H1 (cell line): ENCODE measurements at regions not wholly inside any gene's neighbourhood (a gene's known extent, or its start where the extent isn't known, plus 50 kb on each side); places are given as distances from the start of the nearest gene placed in this dataset.

Source experiments
- CTCF ChIA-PET: fragments of 300-600 bp; sonication (Branson Sonifier 250); formaldehyde crosslinking; loops from one replicate; lab custom pipeline; 2021; ENCODE audit not compliant: partially characterized antibody; lab: Charles Lee
- POLR2A ChIA-PET: fragments of 300-600 bp; sonication (Branson Sonifier 250); formaldehyde crosslinking; loops from one replicate; lab custom pipeline; 2021; ENCODE audit warnings: inconsistent platforms; ENCODE audit not compliant: partially characterized antibody; lab: Charles Lee
- DNase-seq, 2 experiments: peaks; one replicate each; pipeline versions ENCODE4 v3.0.0 to v3.0.0-alpha.2; 2010 to 2022; ENCODE audit warnings: low spot score in 2 of 2, low read depth in 1 of 2, mixed read lengths in 1 of 2
- FAIRE-seq: peaks from 2 replicates; lab custom pipeline; 2011; peaks lifted over from hg19 to GRCh38; lab: Jason Lieb, UNC
- H2AFZ ChIP-seq: 2 replicates; pipeline ENCODE4 v1.8.1; 2012; ENCODE audit warnings: low read length, inconsistent platforms
- H2AK5ac ChIP-seq: 2 replicates; pipeline ENCODE4 v1.6.1; 2013; ENCODE audit warnings: low read depth, low read length
- H2BK120ac ChIP-seq: replicated peaks from 2 replicates; pipeline ENCODE3; 2013; ENCODE audit warnings: low read depth, low read length, inconsistent platforms
- H2BK12ac ChIP-seq: 2 replicates; pipeline ENCODE4 v1.6.1; 2013; ENCODE audit warnings: low read depth, low read length
- H2BK15ac ChIP-seq: 2 replicates; pipeline ENCODE4 v1.6.1; 2013; ENCODE audit warnings: low read length
- H2BK20ac ChIP-seq: 2 replicates; pipeline ENCODE4 v1.6.1; 2013; ENCODE audit warnings: low read length
- H2BK5ac ChIP-seq: 2 replicates; pipeline ENCODE4 v1.6.1; 2013; ENCODE audit warnings: low read depth, low read length
- H3K14ac ChIP-seq: 2 replicates; pipeline ENCODE4 v1.6.1; 2013; ENCODE audit warnings: inconsistent platforms; ENCODE audit not compliant: insufficient read length
- H3K18ac ChIP-seq: 2 replicates; pipeline ENCODE4 v1.6.1; 2013; ENCODE audit warnings: low read length; ENCODE audit errors: extremely low read depth
- H3K23ac ChIP-seq: 2 replicates; pipeline ENCODE4 v1.6.1; 2013; ENCODE audit warnings: inconsistent platforms; ENCODE audit not compliant: insufficient read length
- H3K23me2 ChIP-seq: 2 replicates; pipeline ENCODE4 v1.6.1; 2013; ENCODE audit warnings: low read depth, low read length
- H3K27ac ChIP-seq: 2 replicates; pipeline ENCODE4 v1.6.1; 2011; ENCODE audit warnings: low read depth, low read length, inconsistent platforms
- H3K27me3 ChIP-seq, 4 experiments: replicated peaks in 1 of 4; 1 replicate in 1 of 4; 2 replicates in 3 of 4; pipeline versions ENCODE4 v1.6.1 to v1.8.1; 2011 to 2013; ENCODE audit warnings: low read length in 3 of 4, mild to moderate bottlenecking in 3 of 4, inconsistent platforms in 2 of 4, mixed read lengths in 2 of 4, moderate library complexity in 1 of 4; ENCODE audit not compliant: control insufficient read depth in 3 of 4, insufficient read depth in 3 of 4; ENCODE audit errors: extremely low read depth in 1 of 4
- H3K36me3 ChIP-seq, 4 experiments: 2 replicates each; pipeline versions ENCODE4 v1.6.1 to v1.8.1; 2011 to 2013; ENCODE audit warnings: mild to moderate bottlenecking in 4 of 4, low read length in 3 of 4, moderate library complexity in 2 of 4, control low read depth in 1 of 4, inconsistent platforms in 1 of 4; ENCODE audit not compliant: insufficient read depth in 4 of 4, control insufficient read depth in 2 of 4
- H3K4ac ChIP-seq: replicated peaks from 2 replicates; pipeline ENCODE3; 2013; ENCODE audit warnings: low read length, low read depth, mixed read lengths, inconsistent platforms; ENCODE audit not compliant: insufficient read length
- H3K4me1 ChIP-seq, 4 experiments: replicated peaks in 1 of 4; 1 replicate in 1 of 4; 2 replicates in 3 of 4; pipeline versions ENCODE4 v1.6.1 to v1.8.1; 2011 to 2013; ENCODE audit warnings: low read length in 3 of 4, inconsistent platforms in 2 of 4, mixed read lengths in 1 of 4; ENCODE audit not compliant: insufficient read depth in 4 of 4, control insufficient read depth in 3 of 4
- H3K4me2 ChIP-seq, 2 experiments: 2 replicates each; pipeline versions ENCODE4 v1.6.1 to v1.8.1; 2011 to 2013; ENCODE audit warnings: low read depth in 2 of 2, low read length in 2 of 2, control low read depth in 1 of 2, inconsistent platforms in 1 of 2, mild to moderate bottlenecking in 1 of 2; ENCODE audit not compliant: insufficient read depth in 1 of 2
- H3K4me3 ChIP-seq, 4 experiments: fragments of 200-600, 300-600 bp in 1 of 4; sonication (generic), shearing (Covaris generic), sonication (Bioruptor Twin) in 1 of 4; 2 replicates each; pipeline versions ENCODE4 v1.5.1 to v1.8.1; 2011 to 2016; ENCODE audit warnings: low read length in 4 of 4, low read depth in 3 of 4, control low read depth in 2 of 4, inconsistent platforms in 2 of 4, mild to moderate bottlenecking in 2 of 4, mixed read lengths in 1 of 4, moderate library complexity in 1 of 4; ENCODE audit not compliant: insufficient read depth in 2 of 4; ENCODE audit errors: extremely low read depth in 1 of 4
- H3K56ac ChIP-seq: replicated peaks from 2 replicates; pipeline ENCODE3; 2013; ENCODE audit warnings: low read depth, mild to moderate bottlenecking, mixed read lengths, low read length, inconsistent platforms; ENCODE audit not compliant: insufficient read length
- H3K79me1 ChIP-seq: 2 replicates; pipeline ENCODE4 v1.6.1; 2013; ENCODE audit warnings: low read depth, low read length, control low read depth
- H3K79me2 ChIP-seq, 2 experiments: 2 replicates each; pipeline versions ENCODE4 v1.6.1 to v1.8.1; 2012 to 2013; ENCODE audit warnings: low read length in 2 of 2, mild to moderate bottlenecking in 2 of 2, inconsistent platforms in 1 of 2; ENCODE audit not compliant: insufficient read depth in 2 of 2, control insufficient read depth in 1 of 2
- H3K9ac ChIP-seq, 4 experiments: replicated peaks in 1 of 4; 1 replicate in 1 of 4; 2 replicates in 3 of 4; pipeline versions ENCODE4 v1.6.1 to v1.8.1; 2011 to 2013; ENCODE audit warnings: low read depth in 3 of 4, low read length in 3 of 4, control low read depth in 2 of 4, mild to moderate bottlenecking in 2 of 4, moderate library complexity in 2 of 4, inconsistent platforms in 1 of 4; ENCODE audit errors: extremely low read depth in 1 of 4
- H3K9me3 ChIP-seq, 2 experiments: 2 replicates each; pipeline versions ENCODE4 v1.6.1 to v1.8.1; 2012 to 2013; ENCODE audit warnings: mild to moderate bottlenecking in 2 of 2, moderate library complexity in 2 of 2, control low read depth in 1 of 2, inconsistent platforms in 1 of 2, low read depth in 1 of 2, low read length in 1 of 2, mixed read lengths in 1 of 2; ENCODE audit not compliant: insufficient read depth in 2 of 2
- H4K20me1 ChIP-seq, 2 experiments: replicated peaks in 1 of 2; 2 replicates each; pipeline versions ENCODE3 to v1.8.1; 2011 to 2013; ENCODE audit warnings: inconsistent platforms in 2 of 2, low read length in 2 of 2, mild to moderate bottlenecking in 1 of 2; ENCODE audit not compliant: insufficient read depth in 2 of 2, control insufficient read depth in 1 of 2
- H4K5ac ChIP-seq: 2 replicates; pipeline ENCODE4 v1.6.1; 2013; ENCODE audit warnings: low read length, low read depth, mixed read lengths, inconsistent platforms; ENCODE audit not compliant: insufficient read length
- H4K8ac ChIP-seq: 2 replicates; pipeline ENCODE4 v1.8.0; 2013; ENCODE audit warnings: mild to moderate bottlenecking, moderate library complexity, low read length, inconsistent platforms; ENCODE audit not compliant: insufficient read depth; ENCODE audit errors: extremely low read depth
- H4K91ac ChIP-seq: replicated peaks from 2 replicates; pipeline ENCODE3; 2013; ENCODE audit warnings: low read length, mixed read lengths, inconsistent platforms; ENCODE audit not compliant: insufficient read length
- CREB1 ChIP-seq: IDR thresholded peaks from 2 replicates; pipeline ENCODE4 v1.6.1; 2012; ENCODE audit warnings: inconsistent platforms
- WGBS, 2 experiments: shearing (Covaris generic) in 1 of 2; methylation state at CpG; one replicate each; pipeline versions ENCODE4 v1.1.6 to v1.1.7; 2013 to 2015; ENCODE audit warnings: low lambda C conversion rate in 2 of 2, mixed read lengths in 2 of 2, inconsistent platforms in 1 of 2, low coverage in 1 of 2, missing lambda C conversion rate in 1 of 2; ENCODE audit not compliant: insufficient replicate concordance in 2 of 2, insufficient coverage in 1 of 2, insufficient read length in 1 of 2; ENCODE audit errors: extremely low coverage in 1 of 2, missing lambda C conversion rate in 1 of 2; 5-methylcytosine and 5-hydroxymethylcytosine counted together
- TF ChIP-seq, protein P1 (sequence below): IDR thresholded peaks from 2 replicates; pipeline ENCODE4 v1.6.1; 2012; ENCODE audit warnings: low read length, inconsistent platforms

DNA sequence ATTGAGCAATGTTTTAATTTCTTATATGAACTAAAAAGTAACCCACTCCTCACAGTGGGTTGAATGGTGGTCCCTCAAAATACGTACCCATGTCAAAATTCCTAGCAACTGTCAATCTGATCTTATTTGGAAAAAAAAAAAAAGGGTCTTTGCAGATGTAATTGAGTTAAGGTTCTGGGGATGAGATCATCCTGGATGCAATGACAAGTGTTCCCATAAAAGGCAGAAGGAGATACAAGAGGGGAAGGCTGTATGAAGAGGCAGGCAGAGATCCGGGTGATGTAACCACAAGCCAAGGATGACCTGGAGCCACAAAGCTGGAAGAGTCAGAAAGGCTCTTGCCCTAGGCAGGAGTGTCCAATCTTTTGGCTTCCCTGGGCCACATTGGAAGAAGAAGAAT lies 516.3 kb upstream of the MKI67 start:
- Histone ChIP-seq H3K18ac (no peak overlapping the region), H2BK12ac (no peak overlapping the region), H3K23ac (no peak overlapping the region), H3K14ac (no peak overlapping the region), H4K8ac (no peak overlapping the region), H3K23me2 (no peaks in the 10 kb centered on the region), H3K4me2 (no peak overlapping the region), H3K4ac (no peak overlapping the region), H2BK20ac (no peak overlapping the region), H4K91ac (no peak overlapping the region), H2AK5ac (no peak overlapping the region), H3K27me3 (no peaks in the 10 kb centered on the region)
- WGBS, 2 experiments = 85% methylated on average over 2 of the region's 2 CpGs; no CpG with 5 or more reads in 1 of the 2 experiments
- POLR2A ChIA-PET = no interaction called here
- no peak for TF ChIP-seq CREB1
- TF ChIP-seq, protein P1, sequence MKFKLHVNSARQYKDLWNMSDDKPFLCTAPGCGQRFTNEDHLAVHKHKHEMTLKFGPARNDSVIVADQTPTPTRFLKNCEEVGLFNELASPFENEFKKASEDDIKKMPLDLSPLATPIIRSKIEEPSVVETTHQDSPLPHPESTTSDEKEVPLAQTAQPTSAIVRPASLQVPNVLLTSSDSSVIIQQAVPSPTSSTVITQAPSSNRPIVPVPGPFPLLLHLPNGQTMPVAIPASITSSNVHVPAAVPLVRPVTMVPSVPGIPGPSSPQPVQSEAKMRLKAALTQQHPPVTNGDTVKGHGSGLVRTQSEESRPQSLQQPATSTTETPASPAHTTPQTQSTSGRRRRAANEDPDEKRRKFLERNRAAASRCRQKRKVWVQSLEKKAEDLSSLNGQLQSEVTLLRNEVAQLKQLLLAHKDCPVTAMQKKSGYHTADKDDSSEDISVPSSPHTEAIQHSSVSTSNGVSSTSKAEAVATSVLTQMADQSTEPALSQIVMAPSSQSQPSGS = no peak
- TF ChIP-seq, all 59 proteins: peak for 0
- no peak overlapping the region for H3K9ac ChIP-seq
- H3K56ac ChIP-seq = no peak overlapping the region
- FAIRE-seq (no peak), DNase-seq (no peak)
- H4K5ac ChIP-seq = no peak overlapping the region
- no peak overlapping the region for H2BK5ac ChIP-seq
- no peak overlapping the region for H2BK15ac ChIP-seq
- H3K4me3 ChIP-seq = no peak overlapping the region
- H3K79me1 ChIP-seq = no peaks in the 10 kb centered on the region
- no peaks in the 10 kb centered on the region for H3K79me2 ChIP-seq
- no peaks in the 10 kb centered on the region for H3K4me1 ChIP-seq
- CTCF ChIA-PET = interaction anchor here (0.9 to 3.3 kb wide), 4 partner anchors 8 to 76 kb away, joined by 3 to 20 read pairs (median 3); no protein-coding TSS in a partner anchor
- no peaks in the 10 kb centered on the region for H4K20me1 ChIP-seq
- H3K36me3 ChIP-seq = no peaks in the 10 kb centered on the region
- no peaks in the 10 kb centered on the region for H3K9me3 ChIP-seq
- no peak overlapping the region for H3K27ac ChIP-seq
- no peak overlapping the region for H2BK120ac ChIP-seq
- H2AFZ ChIP-seq = no peak overlapping the region
